ENCODE measurements at regions not wholly inside any gene's neighbourhood (a gene's known extent, or its start where the extent isn't known, plus 50 kb on each side); places are given as distances from the start of the nearest gene placed in this dataset.

- DNase-seq: no peak
Observed at GRCh38 chr3:94513600-94513999, 450.7 kb downstream of the NSUN3 start.

DNA sequence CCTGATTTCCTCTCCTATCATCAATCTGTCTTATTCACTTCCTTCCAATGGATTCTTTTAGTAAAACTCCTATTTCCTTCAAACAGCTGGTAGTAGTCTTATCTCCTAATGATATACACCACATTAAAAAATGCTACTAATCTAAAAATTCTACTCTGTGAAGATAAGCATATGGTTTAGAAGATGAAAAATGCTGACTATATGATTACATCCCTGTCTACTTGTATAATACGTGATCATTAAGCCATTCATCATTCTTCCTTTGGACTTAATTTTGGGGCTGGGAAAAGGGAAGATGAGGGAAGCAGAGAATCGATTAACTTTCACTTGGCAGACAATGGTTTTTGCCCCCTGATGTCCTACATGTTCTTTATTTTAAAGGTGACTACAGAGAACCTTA is 453.1 kb downstream of the NSUN3 start:
- DNase-seq: no peak

DNA sequence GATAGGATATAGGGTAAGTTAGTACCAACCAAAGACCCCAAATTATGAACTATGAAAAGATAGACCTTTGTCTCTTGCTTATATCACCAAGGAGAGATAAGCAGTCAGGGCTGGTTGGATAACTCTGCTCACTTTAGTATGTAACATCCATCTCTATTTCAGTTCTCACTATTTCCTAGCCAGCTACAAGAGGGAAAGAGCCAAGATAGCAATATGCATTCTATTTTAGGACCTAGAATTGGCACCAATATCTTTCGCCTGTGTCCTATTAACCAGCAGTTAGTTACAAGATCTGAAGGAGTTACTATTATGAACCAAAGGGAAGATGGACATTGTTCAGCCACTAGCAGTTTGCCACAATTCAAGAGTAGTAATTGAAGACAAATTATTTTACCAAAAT is 457.5 kb downstream of the NSUN3 start:
- DNase-seq: no peak

DNA sequence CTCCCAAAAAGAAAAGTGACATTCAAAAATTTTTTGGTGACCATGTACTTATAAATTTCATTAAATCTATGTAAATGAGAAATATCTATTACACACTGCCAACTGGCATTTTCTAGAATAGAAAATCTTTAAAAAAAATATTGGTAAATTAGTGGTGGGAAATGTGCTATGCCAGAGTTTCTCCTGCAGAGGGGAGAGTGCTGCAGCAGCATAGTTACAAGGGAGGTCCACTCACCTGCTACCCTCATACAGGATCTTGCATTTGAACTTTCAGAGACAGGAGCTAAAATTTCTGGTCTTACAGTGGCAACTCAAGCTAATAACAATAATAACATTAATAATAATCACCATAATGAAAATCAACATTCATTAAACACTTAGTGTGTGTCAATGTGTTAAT is 459.6 kb downstream of the NSUN3 start:
- no peak for DNase-seq

- no peak for DNase-seq
Observed at GRCh38 chr3:94524102-94524919, 461.4 kb downstream of the NSUN3 start.

- no peak for DNase-seq
Observed at GRCh38 chr3:94525043-94525442, 462.2 kb downstream of the NSUN3 start.

GRCh38 chr3:94529816-94530215 is 467.0 kb downstream of the NSUN3 start:
- DNase-seq: no peak

- DNase-seq: no peak
Observed at GRCh38 chr3:94532951-94533350, 470.1 kb downstream of the NSUN3 start.

DNA sequence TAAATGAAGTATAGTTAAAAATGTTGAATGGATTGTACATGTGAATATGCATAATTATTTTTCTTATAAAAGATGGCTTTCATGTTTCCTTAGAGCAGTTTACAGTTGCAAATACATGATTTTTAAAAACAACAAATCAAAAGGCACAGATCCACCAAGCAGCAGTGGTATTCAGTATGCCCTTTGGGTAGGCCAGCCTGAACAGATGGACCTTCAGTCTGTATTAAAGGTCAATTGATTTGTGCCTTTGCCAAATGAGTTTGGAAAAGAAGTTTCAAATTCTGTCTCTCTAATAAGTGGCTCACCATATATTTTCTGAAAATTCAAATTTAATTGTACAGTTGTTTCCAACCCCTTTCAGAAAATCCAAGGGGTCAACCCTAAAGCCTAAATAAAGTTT is 477.1 kb downstream of the NSUN3 start:
- DNase-seq: no peak

DNA sequence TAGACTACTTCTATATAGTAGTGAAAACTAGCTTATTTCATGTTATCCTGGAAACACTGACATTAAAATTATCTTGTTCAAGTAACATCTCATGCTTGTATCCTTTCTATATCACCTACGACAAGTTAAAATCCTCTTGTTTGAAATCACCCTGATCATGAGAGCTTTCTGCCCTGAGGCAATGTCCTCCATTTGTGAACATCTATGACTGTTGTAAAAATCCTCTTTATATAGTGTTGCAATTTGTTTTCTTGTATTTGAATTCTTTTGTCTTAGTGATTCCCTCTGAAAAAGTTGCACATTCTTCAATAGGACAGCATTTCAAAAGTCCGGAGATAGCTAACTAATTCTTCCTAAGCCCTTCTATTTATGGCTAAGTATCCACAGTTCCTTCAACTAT is 480.3 kb downstream of the NSUN3 start:
- no peak for DNase-seq

DNA sequence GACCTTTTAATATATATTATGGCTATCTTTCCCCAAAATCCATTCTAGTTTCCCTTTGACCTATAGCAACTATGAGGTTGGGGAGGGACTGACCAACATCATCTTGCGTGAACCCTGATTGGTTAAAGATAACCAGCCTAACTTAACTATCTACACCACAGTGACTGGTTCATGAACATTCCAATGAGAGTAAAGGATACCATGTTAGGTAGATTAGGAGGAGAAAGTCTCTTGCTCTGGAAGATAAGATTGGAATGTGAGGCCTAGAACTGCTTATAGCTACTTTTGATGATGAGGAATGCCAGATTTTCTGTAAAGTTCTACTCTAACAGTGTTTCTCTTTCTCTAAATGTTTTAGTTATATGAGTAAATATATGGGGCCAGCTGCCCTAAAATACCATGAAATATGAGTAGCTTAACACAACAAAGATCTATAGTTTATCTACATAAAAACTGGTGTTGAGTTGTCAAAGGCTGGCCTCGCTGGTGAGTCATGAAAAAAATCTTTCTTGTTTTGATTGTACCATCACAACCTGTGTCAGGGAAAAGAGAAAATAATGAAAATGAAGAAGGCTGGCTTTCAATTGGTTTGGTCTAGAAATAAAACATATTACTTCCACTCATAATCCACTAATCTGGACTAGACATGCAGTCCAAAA is 481.4 kb downstream of the NSUN3 start:
- no peak for DNase-seq

- DNase-seq: no peak
Observed at GRCh38 chr3:94548581-94549316, 485.9 kb downstream of the NSUN3 start.

DNA sequence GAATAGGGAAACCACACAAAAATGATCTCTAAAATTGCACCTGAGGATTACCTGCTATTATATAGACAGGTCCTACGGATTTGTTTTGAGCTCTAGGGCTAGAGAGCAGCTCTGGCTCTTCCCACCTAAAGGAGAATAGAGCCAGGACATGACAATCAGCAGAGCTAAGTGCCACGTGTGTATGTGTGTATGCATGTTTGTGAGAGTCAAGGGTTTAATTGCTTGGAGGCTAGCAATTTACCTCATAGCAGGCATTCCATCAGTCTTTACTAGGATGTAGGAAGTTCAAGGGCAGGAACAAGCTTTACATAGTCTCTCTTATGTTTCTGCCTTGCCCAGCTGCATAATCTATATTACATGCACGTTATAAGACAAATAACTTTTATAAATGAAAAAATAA is 498.2 kb downstream of the NSUN3 start:
- no peak for DNase-seq

DNA sequence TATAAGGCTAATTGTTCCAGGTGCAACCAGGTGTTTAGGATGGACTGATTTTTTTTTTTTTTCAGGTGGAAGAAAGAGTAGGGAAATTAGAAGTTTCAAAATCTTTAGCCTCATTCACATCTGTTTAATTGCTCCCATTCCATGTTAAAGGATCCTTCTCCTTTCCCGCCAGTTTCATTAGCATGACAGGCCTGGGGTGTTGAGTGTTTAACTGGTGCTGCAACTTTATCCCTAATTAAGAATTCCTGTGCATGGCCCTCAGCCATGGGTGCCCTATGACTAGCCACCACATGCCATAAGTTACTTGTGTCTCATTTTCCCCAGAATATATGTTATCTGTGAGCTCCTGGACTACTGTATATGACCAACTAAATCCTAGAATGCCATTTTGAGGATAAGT is 501.4 kb downstream of the NSUN3 start:
- DNase-seq: no peak

DNA sequence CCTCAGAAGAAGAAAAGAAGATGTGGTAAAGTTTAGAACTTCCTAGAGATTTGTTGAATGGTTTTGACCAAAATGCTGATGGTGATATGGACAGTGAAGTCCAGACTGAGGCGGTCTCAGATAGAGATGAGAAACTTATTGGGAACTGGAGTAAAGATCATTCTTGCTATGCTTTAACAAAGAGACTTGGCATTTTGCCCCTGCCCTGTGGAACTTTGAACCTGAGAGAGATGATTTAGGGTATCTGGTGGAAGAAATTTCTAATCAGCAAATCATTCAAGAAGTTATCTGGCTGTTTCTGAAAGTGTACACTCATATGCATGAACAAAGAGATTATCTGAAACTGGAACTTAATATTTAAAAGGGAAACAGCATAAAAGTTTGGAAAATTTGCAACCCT is 505.2 kb downstream of the NSUN3 start:
- no peak for DNase-seq

DNA sequence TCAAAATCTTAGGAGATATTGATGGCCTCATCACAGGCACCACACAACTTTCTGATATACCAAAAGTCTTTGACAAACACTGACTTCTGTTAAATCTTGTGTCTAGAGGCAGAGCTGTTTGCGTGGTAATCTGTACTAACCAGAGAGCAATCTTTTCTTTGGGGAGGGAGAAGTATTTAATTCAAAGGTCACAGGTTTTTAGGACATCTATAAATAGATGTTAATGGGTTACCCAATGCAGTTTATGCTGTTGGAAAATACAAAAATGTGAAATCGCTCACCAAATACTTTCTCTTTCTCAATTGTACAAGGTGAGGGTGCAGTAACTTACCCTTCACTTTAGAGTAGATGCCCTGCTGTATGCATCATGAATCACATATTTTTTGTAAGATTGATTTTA is 510.5 kb downstream of the NSUN3 start:
- no peak for DNase-seq

GRCh38 chr3:94587291-94587690 is 524.4 kb downstream of the NSUN3 start:
- DNase-seq: no peak

GRCh38 chr3:94593526-94594150 is 530.8 kb downstream of the NSUN3 start:
- no peak for DNase-seq

- no peak for DNase-seq
Observed at GRCh38 chr3:94596141-94596540, 533.3 kb downstream of the NSUN3 start.

DNA sequence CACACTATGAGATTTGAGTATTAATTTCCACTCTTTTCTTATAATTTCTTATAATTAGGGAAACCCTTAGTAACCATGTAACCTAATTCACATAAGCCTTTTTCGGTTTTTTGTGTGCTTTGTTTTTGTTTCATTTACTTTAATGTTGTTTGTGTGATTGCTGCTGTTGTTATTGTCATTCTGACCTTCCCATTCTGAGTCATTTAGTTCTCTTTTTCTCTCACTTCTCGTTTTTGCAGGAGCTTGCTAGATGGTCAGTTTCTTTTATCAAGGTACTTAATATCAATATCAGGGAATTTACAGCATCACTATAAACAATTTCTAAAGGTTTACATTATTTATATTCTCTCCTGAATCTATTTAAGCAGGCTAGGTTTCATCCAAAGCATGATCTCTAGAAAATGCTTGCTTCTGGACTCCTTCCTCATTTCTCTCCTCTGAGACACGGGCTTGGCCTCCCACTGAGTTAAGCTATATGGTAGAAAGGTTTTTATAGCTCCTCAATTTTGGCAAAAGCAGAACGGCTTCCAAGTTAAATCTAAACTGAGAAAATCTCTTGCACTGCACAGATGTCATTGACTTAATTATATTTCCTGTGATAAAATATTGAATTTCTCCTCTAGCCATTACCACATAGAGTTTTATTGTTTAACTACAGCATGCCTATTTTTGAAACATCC is 534.2 kb downstream of the NSUN3 start:
- DNase-seq: no peak

GRCh38 chr3:94607778-94608177 is 544.9 kb downstream of the NSUN3 start:
- no peak for DNase-seq

GRCh38 chr3:94609908-94610307 is 547.0 kb downstream of the NSUN3 start:
- DNase-seq: no peak

- no peak for DNase-seq
Observed at GRCh38 chr3:94611596-94611995, 548.7 kb downstream of the NSUN3 start.

All from NCI-H1694 treated with DMSO at 0.1 percent for 48 hours (cell line).